Left colon (tissue), 2 donors: ENCODE measurements at regions not wholly inside any gene's neighbourhood (a gene's known extent, or its start where the extent isn't known, plus 50 kb on each side); places are given as distances from the start of the nearest gene placed in this dataset.

Experiments
- ATAC-seq: fragments of 200-7000 bp; cut with Tn5 transposase; one replicate; pipeline ENCODE4 v1.9.1; 2020; ENCODE audit warnings: mild to moderate bottlenecking, moderate library complexity
- DNase-seq, 2 donors: peaks; one replicate each; pipeline ENCODE4 v3.0.0-alpha.2; 2020
- intact Hi-C, 2 donors: fragments of 100-400 bp; cut with DNase I in 1 of 2; cut with micrococcal nuclease in 1 of 2; formaldehyde crosslinking; loops; one replicate each; pipeline versions ENCODE4 v1.11.2 to v1.14.0; 2022; cut with DNase I, micrococcal nuclease
- donor health status: DM: no; HTN: no; CAD: no.
- donor health status: DM: yes; HTN: yes; CAD: no.

- DNase-seq (no peak), ATAC-seq (no peak)
- intact Hi-C loops: no loop called here
These were observed 77.2 kb downstream of the CXCL12 start for GRCh38 chr10:44307691-44308090.

GRCh38 chr10:44306762-44307161 lies 78.1 kb downstream of the CXCL12 start:
- ATAC-seq (no peak), DNase-seq (no peak)
- intact Hi-C loops: no loop called here

GRCh38 chr10:44306147-44306710 lies 78.7 kb downstream of the CXCL12 start:
- no peak for ATAC-seq
- no peak for DNase-seq
- intact Hi-C loops: no loop called here

GRCh38 chr10:44301781-44302355 lies 83.0 kb downstream of the CXCL12 start:
- intact Hi-C loops: no loop called here
- no peak for DNase-seq
- no peak for ATAC-seq

GRCh38 chr10:44300666-44301649 lies 83.9 kb downstream of the CXCL12 start:
- ATAC-seq (no peak), DNase-seq (no peak)
- intact Hi-C loops: no loop called here

GRCh38 chr10:44298713-44299112 lies 86.2 kb downstream of the CXCL12 start:
- intact Hi-C loops: no loop called here
- ATAC-seq (no peak), DNase-seq (no peak)

- DNase-seq (no peak), ATAC-seq (no peak)
- intact Hi-C loops: no loop called here
These were observed 86.9 kb downstream of the CXCL12 start for GRCh38 chr10:44297963-44298362.

GRCh38 chr10:44295644-44296241 lies 89.2 kb downstream of the CXCL12 start:
- ATAC-seq (no peak), DNase-seq (no peak)
- intact Hi-C loops: no loop called here

- intact Hi-C loops: no loop called here
- ATAC-seq: no peak
- no peak for DNase-seq
These were observed 90.0 kb downstream of the CXCL12 start for GRCh38 chr10:44294726-44295412.

GRCh38 chr10:44293842-44294241 lies 91.1 kb downstream of the CXCL12 start:
- no peak for DNase-seq
- intact Hi-C loops: no loop called here
- ATAC-seq: no peak

GRCh38 chr10:44293306-44293778 lies 91.6 kb downstream of the CXCL12 start:
- ATAC-seq (no peak), DNase-seq (no peak)
- intact Hi-C loops: no loop called here

GRCh38 chr10:44292390-44293002 lies 92.4 kb downstream of the CXCL12 start:
- intact Hi-C loops: no loop called here
- DNase-seq (no peak), ATAC-seq (no peak)

- DNase-seq (no peak), ATAC-seq (no peak)
- intact Hi-C loops: no loop called here
These were observed 93.8 kb downstream of the CXCL12 start for GRCh38 chr10:44291091-44291490.

GRCh38 chr10:44289125-44289524 lies 95.8 kb downstream of the CXCL12 start:
- intact Hi-C loops: no loop called here
- ATAC-seq (no peak), DNase-seq (no peak)

GRCh38 chr10:44287408-44287807 lies 97.5 kb downstream of the CXCL12 start:
- no peak for ATAC-seq
- DNase-seq: no peak
- intact Hi-C loops: no loop called here

- intact Hi-C loops: no loop called here
- ATAC-seq: no peak
- no peak for DNase-seq
These were observed 100.5 kb downstream of the CXCL12 start for GRCh38 chr10:44284198-44285084.

- intact Hi-C loops: no loop called here
- ATAC-seq (no peak), DNase-seq (no peak)
These were observed 102.1 kb downstream of the CXCL12 start for GRCh38 chr10:44282626-44283300.
